Stimulated activated CD8-positive, alpha-beta memory T cell treated with anti-CD3 and anti-CD28 coated beads, Interleukin-12 subunit alpha, Interleukin-12 subunit beta, amount 100 ng/mL, for 1 hour (primary cell): ENCODE measurements at regions not wholly inside any gene's neighbourhood (a gene's known extent, or its start where the extent isn't known, plus 50 kb on each side); places are given as distances from the start of the nearest gene placed in this dataset.
"Not testable (repeated sequence)": the region's sequence is repeated elsewhere in the genome, so short reads cannot be mapped to it uniquely, and the experiment has no call there.

Source experiments
- DNase-seq: peaks from one replicate; pipeline ENCODE4 v3.0.0-alpha.2; 2020; ENCODE audit warnings: low read depth

DNA sequence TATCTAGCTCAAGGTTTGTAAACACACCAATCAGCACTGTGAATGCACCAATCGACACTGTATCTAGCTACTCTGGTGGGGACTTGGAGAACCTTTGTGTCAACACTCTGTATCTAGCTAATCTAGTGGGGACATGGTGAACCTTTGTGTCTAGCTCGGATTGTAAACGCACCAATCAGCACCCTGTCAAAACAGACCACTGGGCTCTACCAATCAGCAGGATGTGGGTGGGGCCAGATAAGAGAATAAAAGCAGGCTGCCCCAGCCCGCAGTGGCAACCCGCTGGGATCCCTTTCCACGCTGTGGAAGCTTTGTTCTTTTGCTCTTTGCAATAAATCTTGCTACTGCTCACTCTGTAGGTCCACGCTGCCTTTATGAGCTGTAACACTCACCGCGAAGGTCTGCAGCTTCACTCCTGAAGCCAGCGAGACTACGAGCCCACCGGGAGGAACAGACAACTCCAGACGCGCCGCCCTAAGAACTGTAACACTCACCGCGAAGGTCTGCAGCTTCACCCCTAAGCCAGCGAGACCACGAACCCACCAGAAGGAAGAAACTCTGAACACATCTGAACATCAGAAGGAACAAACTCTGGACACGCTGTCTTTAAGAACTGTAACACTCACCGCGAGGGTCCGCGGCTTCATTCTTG lies 128.5 kb downstream of the MRPL14 start:
- not testable (repeated sequence) for DNase-seq

DNA sequence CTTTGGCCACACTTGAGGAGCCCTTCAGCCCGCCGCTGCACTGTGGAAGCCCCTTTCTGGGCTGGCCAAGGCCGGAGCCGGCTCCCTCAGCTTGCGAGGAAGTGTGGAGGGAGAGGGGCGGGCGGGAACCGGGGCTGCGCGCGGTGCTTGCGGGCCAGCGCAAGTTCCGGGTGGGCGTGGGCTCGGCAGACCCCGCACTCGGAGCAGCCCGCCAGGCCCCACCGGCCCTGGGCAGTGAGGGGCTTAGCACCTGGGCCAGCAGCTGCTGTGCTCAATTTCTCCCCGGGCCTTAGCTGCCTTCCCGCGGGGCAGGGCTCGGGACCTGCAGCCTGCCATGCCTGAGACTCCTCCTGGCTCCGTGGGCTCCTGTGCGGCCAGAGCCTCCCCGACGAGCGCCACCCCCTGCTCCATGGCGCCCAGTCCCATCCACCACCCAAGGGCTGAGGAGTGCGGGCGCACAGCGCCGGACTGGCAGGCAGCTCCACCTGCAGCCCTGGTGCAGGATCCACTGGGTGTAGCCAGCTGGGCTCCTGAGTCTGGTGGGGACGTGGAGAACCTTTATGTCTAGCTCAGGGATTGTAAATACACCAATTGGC lies 129.2 kb downstream of the MRPL14 start:
- DNase-seq, result not testable (repeated sequence)

DNA sequence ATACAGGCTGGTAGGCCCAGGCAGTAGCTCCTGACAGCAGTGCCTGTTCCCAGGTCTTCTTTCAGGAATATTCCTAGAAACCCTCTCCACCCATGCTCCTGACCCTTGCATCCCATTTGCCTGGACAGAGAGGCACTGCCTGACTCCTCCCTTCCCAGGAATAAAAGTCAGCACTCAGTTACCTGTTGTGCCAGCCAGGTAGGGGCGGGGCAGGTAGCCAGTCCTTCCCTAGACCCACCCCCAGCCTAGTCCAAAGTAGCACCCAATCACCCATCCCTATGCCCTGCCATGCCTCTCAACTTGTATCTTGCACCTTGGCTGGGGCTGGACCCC lies 129.9 kb downstream of the MRPL14 start:
- DNase-seq, result no peak

DNA sequence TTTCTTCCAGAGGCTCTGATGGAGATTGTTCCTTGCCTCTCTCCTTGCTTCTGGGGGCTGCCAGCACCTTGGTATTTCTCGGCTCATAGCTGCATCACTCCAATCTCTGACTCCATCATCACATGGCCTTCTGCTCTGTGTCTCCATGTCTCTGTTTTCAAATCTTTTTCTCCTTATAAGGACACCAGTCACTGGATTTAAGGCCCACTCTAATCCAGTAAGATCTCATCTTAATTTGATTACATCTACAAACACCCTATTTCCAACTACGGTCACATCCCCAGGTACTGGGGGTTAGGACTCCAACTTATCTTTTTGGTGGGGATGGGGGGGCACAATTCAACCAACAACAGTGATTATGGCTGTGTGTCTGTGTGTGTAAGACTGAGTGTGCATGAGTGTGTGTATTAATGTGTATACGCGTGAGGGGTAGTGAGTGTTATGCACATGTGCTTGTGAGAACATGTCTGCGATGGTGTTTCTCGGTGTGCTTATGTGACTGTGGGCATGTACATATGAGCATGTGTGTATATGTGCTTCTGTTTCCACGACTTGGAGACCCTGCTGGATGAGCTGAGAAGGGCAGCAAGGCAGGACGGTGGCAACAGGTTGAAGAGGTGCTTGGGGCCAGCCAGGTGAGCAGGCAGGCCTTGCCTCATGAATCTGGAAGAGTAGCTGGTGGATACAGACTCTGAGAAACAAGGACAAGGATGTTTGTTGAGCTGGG lies 130.5 kb downstream of the MRPL14 start:
- no peak for DNase-seq

DNA sequence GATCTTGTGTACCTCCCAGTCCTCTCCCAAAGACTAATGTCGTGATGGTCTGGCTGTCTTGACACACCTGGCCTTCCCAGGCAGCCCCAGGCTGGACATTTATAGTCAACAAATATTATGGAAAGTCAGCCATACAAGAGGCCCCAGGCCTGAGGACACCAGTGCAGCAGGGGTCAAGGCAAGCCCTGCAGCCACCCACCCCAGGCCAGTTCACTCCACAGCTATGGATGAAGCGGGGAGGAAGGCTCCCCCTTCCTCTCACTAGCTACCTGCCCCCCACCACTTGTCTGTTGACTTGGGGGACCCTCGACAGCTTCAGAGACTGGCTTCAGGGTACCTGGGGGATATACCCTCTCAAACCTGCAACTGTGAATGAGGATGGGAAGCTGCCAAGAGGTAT lies 132.1 kb downstream of the MRPL14 start:
- no peak for DNase-seq

DNA sequence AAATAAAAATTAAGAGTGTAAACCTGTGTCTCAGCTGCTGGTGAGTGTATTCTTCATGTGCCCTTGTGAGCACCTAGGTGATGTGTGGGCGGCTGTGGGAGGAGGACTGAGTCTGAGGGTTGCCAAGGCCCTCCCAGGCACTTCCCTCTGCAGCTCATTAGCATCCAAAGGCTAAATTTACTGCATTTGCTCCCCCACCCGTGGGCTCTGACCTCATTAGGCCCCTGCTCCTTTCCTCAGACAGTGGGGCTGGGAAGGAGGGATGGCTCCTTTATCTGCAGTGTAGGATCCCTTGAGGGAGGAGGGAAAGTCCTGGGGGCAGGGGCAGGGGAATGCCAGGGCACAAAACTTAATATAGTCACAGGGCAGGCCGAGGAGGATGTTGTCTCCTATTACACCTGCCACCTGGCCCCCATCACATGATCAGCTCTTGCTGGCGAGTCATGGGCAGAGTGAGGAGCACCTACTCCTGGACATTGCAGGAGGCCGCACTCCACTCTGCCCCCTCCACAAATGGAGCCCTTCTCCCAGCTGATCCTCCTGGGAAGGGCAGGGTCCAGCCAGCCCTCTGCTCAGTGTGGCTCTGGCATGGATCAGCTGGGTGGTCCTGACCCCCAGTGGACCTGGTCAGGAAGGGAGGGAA lies 133.2 kb downstream of the MRPL14 start:
- DNase-seq, result no peak

DNA sequence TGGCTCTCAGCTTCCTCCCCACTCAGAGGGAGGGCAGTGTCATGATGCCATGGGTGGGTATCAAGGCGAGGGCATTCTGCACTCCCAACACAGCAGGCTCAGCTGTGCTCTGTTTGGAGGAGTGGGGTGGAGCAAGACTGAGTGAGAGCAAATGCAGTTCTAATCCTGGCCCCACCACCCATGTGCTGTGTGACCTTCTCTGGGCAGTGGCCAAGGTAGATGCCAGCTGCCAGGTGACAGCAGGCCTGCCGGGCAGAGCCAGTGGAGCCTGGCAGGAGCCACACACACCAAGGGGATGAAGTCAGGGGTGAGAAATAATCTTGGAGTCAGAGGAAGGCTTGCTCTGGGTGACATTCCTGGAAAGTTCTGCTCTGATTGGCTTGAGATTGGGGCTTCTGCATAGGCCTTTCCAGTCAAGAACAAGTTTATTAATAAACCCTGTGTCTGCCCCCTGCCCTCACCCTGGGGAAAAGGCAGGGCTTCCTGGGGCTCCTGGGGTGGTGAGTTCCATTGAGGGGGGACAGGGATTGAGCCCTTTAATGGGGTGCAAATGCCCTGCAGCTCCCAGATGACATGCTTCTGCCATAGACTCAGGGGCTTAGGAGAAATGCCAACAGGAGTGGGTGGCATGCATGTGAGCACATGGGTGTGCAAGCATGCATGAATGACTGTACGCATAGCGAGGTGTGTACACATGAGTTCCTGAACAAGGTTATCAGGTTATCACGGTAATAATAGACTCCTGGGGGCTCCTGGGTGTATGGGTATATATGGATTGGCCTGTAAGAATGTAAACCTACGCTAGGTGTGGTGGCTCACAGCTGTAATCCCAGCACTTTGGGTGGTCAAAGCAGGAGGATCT lies 134.2 kb downstream of the MRPL14 start:
- no peak for DNase-seq

DNA sequence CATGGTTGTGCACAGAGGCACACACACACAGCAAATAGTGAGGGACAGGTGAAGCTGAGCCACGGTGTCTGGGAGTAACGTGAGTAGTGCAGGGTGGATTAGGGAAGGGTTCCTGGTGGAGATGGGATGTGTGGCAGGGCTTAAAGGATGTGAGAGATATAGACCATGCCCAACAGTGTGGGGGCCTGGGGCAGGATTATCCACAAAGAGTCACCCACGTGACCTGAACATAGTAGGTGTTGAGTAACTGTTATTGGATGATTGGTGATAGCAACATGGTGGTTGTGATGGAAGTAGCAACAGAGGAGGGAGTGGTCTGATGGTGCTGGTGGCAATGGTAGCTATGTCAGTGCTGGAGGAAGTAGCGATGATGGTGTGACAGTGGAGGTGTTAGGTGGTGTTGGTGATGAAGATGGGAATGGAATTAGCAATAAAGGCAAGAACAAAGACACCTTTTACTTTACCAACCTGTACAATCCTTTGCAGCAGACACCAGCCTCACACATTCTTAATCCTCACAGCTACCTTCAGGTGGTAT lies 135.1 kb downstream of the MRPL14 start:
- DNase-seq, result no peak

DNA sequence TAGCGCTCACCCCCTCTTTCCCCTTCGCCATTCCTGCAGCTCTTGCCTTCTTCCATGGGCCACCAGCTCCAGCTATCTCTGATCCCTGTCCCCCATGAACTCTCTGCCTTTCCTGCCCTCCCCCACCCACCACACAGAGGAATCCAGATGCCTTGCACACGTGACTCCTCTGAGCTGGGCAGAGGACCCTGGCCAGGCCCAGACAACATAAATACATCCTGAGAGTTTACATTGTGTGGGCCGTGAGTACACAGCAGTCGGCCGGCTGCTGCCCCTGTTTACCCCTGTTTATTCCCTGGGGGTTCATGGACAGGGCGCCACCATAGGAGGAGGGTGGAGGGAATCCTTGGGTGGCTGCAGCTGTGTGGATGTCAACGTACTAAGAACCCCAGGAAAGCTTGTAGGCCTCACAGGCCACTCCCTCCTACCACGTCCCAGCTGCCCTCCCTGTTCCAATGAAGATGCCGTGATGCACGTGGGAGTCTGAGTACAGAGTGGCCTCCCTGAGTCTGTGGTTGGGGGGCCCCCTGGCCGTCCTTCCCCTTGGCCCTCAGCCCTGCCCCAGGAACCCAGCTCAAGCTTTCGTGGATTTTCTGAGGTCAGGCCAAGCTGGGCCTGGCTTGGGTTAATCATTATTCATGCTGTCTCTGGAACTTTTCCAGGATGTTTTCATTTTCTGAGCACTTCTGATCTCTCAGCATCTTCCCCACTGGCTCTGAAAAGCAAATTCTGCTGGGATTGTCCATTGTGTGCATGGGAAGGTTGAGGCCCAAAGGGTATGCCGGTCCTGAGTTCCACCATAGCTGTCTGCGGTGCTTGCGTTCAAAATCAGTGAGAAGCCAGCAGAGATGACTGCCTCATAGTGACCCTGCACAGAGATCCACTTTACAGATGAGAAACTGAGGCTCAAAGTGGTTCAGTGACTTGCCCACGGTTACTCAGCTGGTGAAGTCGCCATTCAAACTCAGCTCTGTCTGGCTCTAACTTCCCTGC lies 136.3 kb downstream of the MRPL14 start:
- DNase-seq, result no peak

DNA sequence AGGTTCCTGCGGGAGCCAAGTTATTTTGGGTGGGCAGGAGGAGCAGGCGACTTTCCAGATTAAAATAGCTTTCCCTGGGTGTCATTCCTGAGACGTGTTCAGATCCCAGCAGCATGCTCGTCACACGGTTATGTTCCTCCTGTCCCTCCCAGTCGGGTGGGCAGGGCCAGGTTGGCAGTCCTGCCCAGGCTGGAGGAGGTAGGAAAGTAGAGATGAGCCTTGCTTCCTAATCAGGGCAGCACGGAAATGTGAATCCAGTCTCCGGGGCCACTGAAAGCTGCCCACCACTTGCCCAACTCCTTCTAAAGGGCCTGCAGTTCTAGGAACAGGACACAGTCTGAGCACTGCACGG lies 137.0 kb downstream of the MRPL14 start:
- DNase-seq, result no peak

DNA sequence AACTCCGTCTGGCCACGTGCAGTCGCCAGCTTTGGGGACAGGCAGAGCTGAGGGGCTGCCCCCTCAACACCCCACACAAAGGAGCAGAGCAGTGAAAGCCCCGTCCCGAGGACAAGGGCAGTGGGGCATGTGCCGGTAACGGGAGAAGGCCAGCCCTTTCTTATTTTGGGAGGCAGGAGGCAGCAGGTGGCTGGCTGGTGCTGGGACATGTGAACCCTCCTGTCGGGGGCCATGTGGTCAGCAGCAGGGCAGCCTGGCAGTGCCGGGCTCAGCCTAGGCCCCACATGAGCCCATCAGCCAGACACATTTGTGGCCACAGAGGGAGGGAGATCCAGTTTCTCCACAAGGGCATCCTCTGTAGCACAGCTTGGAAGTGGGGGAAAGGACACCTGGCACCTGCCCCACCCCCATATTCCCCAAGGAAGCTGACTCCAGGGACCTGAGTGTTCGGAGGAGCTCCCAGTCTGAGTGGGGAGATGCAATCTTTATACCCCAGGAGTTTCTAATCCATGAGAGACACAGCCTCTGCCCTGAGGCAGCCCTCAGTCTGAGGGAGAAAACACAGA lies 137.6 kb downstream of the MRPL14 start:
- DNase-seq, result no peak

DNA sequence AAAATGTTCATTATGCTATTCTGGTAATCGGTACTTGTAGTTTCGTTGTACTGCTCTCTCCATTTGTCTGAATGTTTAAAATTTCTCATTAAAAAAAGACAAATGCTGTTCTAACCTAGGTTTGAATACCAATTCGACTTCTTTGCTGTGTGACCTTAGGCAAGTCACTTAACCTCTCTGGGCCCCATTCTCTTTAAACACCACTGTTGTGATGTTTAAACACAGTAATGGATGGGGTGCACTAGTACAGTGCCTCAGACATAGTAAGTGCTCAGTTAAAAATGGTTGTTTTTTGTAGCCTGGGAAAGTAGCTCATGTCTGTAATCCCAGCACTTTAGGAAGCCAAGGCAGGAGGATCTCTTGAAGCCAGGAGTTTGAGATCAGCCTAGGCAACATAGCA lies 138.5 kb downstream of the MRPL14 start:
- no peak for DNase-seq

DNA sequence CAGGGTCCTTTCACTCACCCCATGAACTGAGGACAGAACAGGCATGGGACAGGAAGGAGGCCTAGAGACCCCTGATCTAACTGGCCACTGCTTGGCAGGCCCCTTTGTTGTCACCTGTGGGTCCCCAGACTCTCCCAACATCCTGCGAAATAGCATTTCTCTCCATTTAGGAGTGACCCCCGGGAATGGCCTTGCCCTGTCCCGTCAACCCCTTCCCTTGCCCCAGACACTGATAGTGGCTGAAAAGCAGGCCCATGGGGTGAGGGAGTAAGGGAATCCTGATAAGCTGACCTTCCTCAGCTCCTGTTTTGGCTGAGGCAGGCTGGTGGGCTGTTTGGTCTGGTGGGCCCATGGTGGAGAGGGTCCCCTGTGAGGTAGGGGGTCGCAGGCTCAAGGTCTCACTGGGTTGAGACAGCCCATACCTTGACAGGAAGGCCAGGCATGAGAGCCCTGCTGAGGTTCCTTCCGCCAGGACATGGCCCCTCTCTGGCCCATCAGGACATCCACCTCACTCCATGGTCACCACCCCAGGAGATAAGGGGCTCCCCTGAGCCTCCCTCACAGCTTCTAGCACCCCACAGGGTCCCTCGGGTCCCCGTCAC lies 139.3 kb downstream of the MRPL14 start:
- no peak for DNase-seq

DNA sequence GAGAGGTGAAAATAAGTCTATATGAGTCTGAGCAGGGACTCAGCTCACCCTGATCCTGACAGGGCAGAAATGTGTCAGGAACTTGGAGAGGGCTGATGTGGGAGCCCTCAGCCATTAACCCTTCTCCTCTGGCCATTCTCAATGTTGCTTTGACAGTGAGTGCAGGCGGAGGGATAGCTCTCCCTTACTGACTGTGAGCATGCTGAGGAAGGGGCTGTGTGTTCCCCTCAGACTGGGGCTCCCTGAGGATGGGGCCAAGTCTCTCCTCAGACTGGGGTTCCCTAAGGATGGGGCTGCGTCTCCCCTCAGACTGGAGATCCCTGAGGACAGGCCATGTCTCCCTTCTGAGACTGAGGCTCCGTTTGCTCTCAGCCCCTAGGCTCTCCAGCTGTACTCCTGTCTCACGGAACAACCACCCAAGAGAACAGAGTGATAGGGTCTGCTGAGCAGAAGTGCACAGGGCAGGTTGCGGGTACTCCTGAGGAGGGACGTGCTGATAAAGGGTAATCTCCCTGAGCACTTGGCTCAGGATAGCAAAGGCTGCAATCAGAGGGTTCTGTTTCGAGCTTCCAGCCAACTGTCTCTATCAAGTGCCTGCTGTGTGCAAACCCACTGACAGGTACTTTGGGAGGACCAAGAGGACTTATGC lies 141.0 kb downstream of the MRPL14 start:
- DNase-seq, result no peak

DNA sequence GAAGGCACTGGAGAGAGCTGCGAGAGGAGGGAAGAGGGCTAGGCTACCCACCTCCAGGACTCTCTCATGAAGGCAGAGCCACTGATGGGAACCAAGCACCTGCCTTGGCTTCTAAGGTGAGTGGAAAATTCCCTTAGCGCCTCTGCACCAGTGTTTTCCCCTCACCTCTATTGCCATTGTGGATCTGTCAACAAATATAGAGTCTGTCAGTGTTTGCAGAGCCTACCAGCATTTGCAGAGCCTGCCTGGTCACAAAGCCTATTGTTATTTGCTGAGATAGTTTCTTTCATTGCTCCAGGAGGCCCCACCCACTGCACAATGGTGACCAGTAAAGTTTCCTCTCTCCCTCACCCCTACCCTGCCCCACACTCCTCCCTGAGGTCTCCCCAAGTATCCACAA lies 141.9 kb downstream of the MRPL14 start:
- no peak for DNase-seq

DNA sequence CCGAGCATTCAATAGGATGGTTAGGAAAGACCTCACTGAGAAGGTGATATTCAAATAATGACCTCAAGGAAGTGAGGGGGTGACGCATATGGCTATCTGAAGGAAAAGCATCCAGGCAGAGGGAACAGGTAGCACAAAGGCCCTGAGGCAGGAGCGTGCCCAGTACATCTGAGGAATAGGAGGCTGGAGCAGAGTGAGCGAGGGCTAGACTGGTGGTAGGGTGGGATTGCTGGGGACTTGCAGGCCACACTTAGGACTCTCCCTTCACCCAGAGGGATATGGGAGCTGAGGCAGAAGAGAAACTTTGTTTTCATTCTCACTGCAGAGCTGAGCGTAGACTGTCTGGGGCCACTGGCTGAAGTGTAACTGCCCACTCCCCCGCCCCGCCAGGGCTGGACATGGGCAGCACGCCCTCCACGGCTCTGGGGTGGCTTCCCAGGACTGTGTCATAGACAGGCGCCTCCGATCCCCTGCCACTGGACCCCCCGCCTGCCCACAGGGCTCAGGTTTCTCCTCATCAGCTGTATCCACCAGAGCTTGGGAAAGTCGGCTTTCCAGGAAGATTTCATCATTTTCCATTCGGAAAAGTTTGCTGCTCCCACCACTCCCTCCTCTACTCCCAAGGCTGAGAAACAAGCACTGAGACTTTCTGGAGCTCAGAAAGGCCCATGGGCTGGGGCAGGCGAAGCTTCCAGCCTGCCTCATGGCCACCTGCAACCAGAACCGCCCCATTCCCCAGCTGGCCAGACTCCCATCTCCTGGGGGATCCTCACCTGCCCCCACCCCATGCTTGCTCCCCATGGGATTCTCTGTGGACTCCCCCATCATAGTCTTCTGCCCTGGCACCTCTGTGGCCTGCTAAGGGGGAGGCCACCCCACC lies 142.6 kb downstream of the MRPL14 start:
- DNase-seq, result no peak

DNA sequence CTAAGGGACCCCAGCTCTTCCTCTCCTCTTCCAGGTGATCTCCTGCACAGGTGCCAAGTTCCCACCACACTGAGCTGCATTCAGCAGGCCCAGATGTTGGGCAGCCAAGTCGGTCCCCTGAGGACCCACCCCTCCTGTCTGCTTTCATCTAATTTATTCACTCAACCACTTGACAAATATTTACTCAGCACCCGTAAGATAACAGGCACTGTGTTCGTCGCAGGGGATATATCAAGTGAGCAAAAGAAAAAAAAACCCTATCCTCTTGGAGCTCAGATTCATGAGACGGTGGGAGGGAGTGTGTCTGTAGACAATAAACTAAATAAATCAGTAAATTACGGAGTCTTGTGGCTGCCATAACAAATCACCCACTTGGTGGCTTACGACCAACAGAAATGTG lies 143.6 kb downstream of the MRPL14 start:
- no peak for DNase-seq

DNA sequence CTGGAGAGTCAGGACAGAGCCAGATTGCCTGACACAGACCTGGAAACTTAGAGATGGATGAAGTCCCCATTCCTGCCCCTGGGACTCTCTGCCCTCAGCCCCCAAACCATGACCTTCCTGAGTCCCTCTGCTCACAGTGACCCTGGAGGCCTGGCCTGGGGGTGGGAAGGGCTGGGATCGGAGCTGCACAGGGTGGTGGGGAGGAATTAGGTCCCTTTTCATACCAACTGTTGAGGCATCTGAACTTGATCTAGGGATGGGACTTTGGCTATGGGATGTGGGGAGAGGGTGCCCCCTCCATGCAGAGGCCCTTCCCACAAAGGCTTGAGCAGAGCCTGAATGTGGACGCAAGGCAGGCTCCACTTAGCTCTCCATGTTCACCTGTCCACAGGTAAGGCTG lies 144.1 kb downstream of the MRPL14 start:
- DNase-seq, result no peak
